HepG2 (cell line): ENCODE measurements at regions not wholly inside any gene's neighbourhood (a gene's known extent, or its start where the extent isn't known, plus 50 kb on each side); places are given as distances from the start of the nearest gene placed in this dataset.

ENCODE experiments used
- ARID4A ChIP-seq: sonication (generic); formaldehyde crosslinking; IDR thresholded peaks from 2 replicates; pipeline ENCODE4 v1.5.0; 2020; ENCODE audit warnings: mild to moderate bottlenecking, missing genetic modification reagents, borderline replicate concordance
- EP300 ChIP-seq, 3 experiments: sonication (generic) in 1 of 3; formaldehyde crosslinking in 1 of 3; IDR thresholded peaks; 2 replicates each; pipeline versions ENCODE4 v1.5.1 to v1.6.1; 2011 to 2020; ENCODE audit warnings: low read depth in 2 of 3, low read length in 2 of 3, borderline replicate concordance in 1 of 3, improper control_type of control experiment in 1 of 3, mild to moderate bottlenecking in 1 of 3, missing genetic modification reagents in 1 of 3, moderate library complexity in 1 of 3
- HHEX ChIP-seq: IDR thresholded peaks from 2 replicates; pipeline ENCODE4 v1.6.1; 2016; ENCODE audit warnings: control low read depth
- HINFP ChIP-seq: sonication (generic); formaldehyde crosslinking; IDR thresholded peaks from 2 replicates; pipeline ENCODE4 v1.4.0; 2020; ENCODE audit warnings: low read depth, mild to moderate bottlenecking, missing genetic modification reagents
- LCORL ChIP-seq, 2 experiments: fragments of 450-650 bp in 1 of 2; sonication (generic) in 1 of 2; formaldehyde crosslinking in 1 of 2; IDR thresholded peaks; 2 replicates each; pipeline versions ENCODE4 v1.5.0 to v1.6.1; 2017 to 2020; ENCODE audit warnings: antibody characterized with exemption in 1 of 2, missing genetic modification reagents in 1 of 2
- MBD4 ChIP-seq: IDR thresholded peaks from 2 replicates; pipeline ENCODE4 v1.6.1; 2012; ENCODE audit warnings: low read length, inconsistent platforms, borderline replicate concordance
- PBX2 ChIP-seq: IDR thresholded peaks from 2 replicates; pipeline ENCODE4 v1.6.1; 2016; ENCODE audit warnings: control low read depth
- SALL1 ChIP-seq: sonication (generic); formaldehyde crosslinking; IDR thresholded peaks from 2 replicates; pipeline ENCODE4 v1.8.0; 2022; ENCODE audit warnings: mild to moderate bottlenecking, missing genetic modification reagents
- SIX1 ChIP-seq: sonication (generic); formaldehyde crosslinking; IDR thresholded peaks from 2 replicates; pipeline ENCODE4 v1.4.0; 2020; ENCODE audit warnings: missing genetic modification reagents, borderline replicate concordance
- TIGD3 ChIP-seq: sonication (generic); formaldehyde crosslinking; IDR thresholded peaks from 2 replicates; pipeline ENCODE4 v1.5.1; 2020; ENCODE audit warnings: mild to moderate bottlenecking, missing genetic modification reagents, borderline replicate concordance
- ZBTB4 ChIP-seq: sonication (generic); formaldehyde crosslinking; IDR thresholded peaks from 2 replicates; pipeline ENCODE4 v1.4.0; 2020; ENCODE audit warnings: missing genetic modification reagents, mild to moderate bottlenecking, borderline replicate concordance
- ZFX ChIP-seq: sonication (generic); formaldehyde crosslinking; IDR thresholded peaks from 2 replicates; pipeline ENCODE4 v1.4.0; 2020; ENCODE audit warnings: mild to moderate bottlenecking, low read depth, missing genetic modification reagents, moderate library complexity
- ZNF10 ChIP-seq: sonication (generic); formaldehyde crosslinking; IDR thresholded peaks from 2 replicates; pipeline ENCODE4 v1.4.0; 2020; ENCODE audit warnings: mild to moderate bottlenecking, low read depth, missing genetic modification reagents, borderline replicate concordance
- ZNF883 ChIP-seq: sonication (generic); formaldehyde crosslinking; IDR thresholded peaks from 2 replicates; pipeline ENCODE4 v1.5.1; 2020; ENCODE audit warnings: mild to moderate bottlenecking, missing genetic modification reagents; ENCODE audit errors: not compliant biosample characterization
- ZSCAN29 ChIP-seq: sonication (generic); formaldehyde crosslinking; conservative IDR thresholded peaks from 2 replicates; pipeline ENCODE4 v1.4.0; 2020; ENCODE audit warnings: mild to moderate bottlenecking, missing genetic modification reagents

GRCh38 chr20:50278684-50279531 is 88.3 kb downstream of the CEBPB start (continued):
- TF ChIP-seq SIX1 (CRISPR knock-in tag): peak; percentile 86; the same call in 1 of the 2 replicates
- TF ChIP-seq ZNF10 (CRISPR knock-in tag): no peak
- TF ChIP-seq ZFX (CRISPR knock-in tag): peak; percentile 63
- no peak for TF ChIP-seq TIGD3
- no peak for TF ChIP-seq MBD4
- no peak for TF ChIP-seq ZNF883 (CRISPR knock-in tag)
- TF ChIP-seq ARID4A (CRISPR knock-in tag): peak; percentile 53; the same call in 1 of the 2 replicates
- peak; percentile 61; the same call in 1 of the 2 replicates for TF ChIP-seq HINFP (CRISPR knock-in tag)
- no peak for TF ChIP-seq PBX2
- no peak for TF ChIP-seq HHEX (CRISPR knock-in tag)
- peak; percentile 82; the same call in 1 of the 2 replicates for TF ChIP-seq ZSCAN29 (CRISPR knock-in tag)
- peak; percentile 57 for TF ChIP-seq SALL1
- TF ChIP-seq ZBTB4 (CRISPR knock-in tag): peak; percentile 21; the same call in 1 of the 2 replicates
- peak in 1 of 2 experiments; percentile 47; a peak in 1 of 4 replicates for TF ChIP-seq EP300 (IDR thresholded peaks at IDR 0.05; ENCODE audit: low read depth in 2 of 2, low read length in 2 of 2)
- TF ChIP-seq EP300 (CRISPR knock-in tag; IDR thresholded peaks at IDR 0.05; ENCODE audit: borderline replicate concordance): no peak; the same call in 1 of the 2 replicates
- TF ChIP-seq LCORL (IDR thresholded peaks at IDR 0.05): no peak
- TF ChIP-seq LCORL (CRISPR knock-in tag; IDR thresholded peaks at IDR 0.05): peak; percentile 84
